MM.1S (cell line): ENCODE measurements at regions not wholly inside any gene's neighbourhood (a gene's known extent, or its start where the extent isn't known, plus 50 kb on each side); places are given as distances from the start of the nearest gene placed in this dataset.

Source experiments
- EZH2 ChIP-seq: fragments of 300-600 bp; sonication (generic); optimal IDR thresholded peaks from 2 replicates; pipeline ENCODE3; 2017; ENCODE audit warnings: low read depth, mild to moderate bottlenecking, antibody characterized with exemption, low read length, mixed read lengths
- EZH2phosphoT487 ChIP-seq: fragments of 300-600 bp; sonication (generic); IDR thresholded peaks from 2 replicates; pipeline ENCODE4 v1.6.1; 2018; ENCODE audit warnings: antibody characterized with exemption, low read length
- TF ChIP-seq, protein P1 (sequence below): fragments of 300-600 bp; sonication (generic); IDR thresholded peaks from 2 replicates; pipeline ENCODE4 v1.5.1; 2016; ENCODE audit warnings: antibody characterized with exemption, low read length, mixed read lengths

DNA sequence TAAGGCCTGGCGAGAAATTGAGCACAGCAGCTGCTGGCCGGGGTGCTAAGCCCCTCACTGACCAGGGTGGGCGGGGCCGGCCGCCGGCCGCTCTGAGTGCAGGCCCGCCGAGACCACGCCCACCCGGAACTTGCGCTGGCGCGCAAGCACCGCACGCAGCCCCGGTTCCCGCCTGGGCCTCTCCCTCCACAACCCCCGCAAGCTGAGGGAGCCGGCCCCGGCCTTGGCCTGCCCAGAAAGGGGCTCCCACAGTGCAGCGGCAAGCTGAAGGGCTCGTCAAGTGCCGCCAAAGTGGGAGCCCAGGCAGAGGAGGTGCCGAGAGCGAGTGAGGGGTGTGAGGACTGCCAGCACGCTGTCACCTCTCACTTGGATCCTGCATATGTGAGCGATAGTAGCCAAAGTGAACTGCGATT is 251.2 kb downstream of the GJA1 start:
- TF ChIP-seq, protein P1, sequence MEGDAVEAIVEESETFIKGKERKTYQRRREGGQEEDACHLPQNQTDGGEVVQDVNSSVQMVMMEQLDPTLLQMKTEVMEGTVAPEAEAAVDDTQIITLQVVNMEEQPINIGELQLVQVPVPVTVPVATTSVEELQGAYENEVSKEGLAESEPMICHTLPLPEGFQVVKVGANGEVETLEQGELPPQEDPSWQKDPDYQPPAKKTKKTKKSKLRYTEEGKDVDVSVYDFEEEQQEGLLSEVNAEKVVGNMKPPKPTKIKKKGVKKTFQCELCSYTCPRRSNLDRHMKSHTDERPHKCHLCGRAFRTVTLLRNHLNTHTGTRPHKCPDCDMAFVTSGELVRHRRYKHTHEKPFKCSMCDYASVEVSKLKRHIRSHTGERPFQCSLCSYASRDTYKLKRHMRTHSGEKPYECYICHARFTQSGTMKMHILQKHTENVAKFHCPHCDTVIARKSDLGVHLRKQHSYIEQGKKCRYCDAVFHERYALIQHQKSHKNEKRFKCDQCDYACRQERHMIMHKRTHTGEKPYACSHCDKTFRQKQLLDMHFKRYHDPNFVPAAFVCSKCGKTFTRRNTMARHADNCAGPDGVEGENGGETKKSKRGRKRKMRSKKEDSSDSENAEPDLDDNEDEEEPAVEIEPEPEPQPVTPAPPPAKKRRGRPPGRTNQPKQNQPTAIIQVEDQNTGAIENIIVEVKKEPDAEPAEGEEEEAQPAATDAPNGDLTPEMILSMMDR = no peak
- no peak for TF ChIP-seq EZH2phosphoT487
- TF ChIP-seq EZH2 = no peak
